ENCODE measurements at regions not wholly inside any gene's neighbourhood (a gene's known extent, or its start where the extent isn't known, plus 50 kb on each side); places are given as distances from the start of the nearest gene placed in this dataset.

GRCh38 chrX:35357656-35358055 is 415.1 kb downstream of the FAM47B start:
- no peak for TF ChIP-seq CTCF (IDR thresholded peaks at IDR 0.05)
- no peak for TF ChIP-seq POLR2A (IDR thresholded peaks at IDR 0.05)
